Limb (tissue), 2 donors: ENCODE measurements at regions not wholly inside any gene's neighbourhood (a gene's known extent, or its start where the extent isn't known, plus 50 kb on each side); places are given as distances from the start of the nearest gene placed in this dataset.
"Not testable (repeated sequence)": the region's sequence is repeated elsewhere in the genome, so short reads cannot be mapped to it uniquely, and the experiment has no call there.

Experiments
- DNase-seq, 2 donors: peaks; one replicate each; pipeline ENCODE4 v3.0.0-alpha.2; 2016; ENCODE audit errors: extremely low spot score in 2 of 2

- DNase-seq: not testable (repeated sequence)
These were observed 699.2 kb upstream of the TMEFF2 start for GRCh38 chr2:192893976-192894375.

DNA sequence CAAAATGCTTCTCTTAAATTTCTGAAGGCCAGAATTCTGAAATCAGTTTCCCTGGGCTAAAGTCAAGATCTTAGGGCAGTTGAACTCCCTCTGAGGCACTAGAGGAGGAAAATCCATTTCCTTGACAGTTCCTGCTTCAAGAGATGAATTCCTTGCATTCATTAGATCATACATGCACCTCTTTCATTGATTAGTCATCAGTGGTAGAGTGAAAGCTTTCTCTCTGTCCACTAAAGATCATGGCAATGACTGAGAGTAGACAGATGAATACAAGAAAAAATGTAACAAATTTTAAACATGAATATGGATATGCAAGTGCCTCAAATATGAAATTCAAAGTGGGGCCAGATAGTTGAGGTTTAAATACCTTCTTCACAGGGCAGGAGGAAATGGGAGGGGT is 693.4 kb upstream of the TMEFF2 start:
- no peak for DNase-seq

GRCh38 chr2:192887337-192887736 is 692.6 kb upstream of the TMEFF2 start:
- no peak for DNase-seq

GRCh38 chr2:192886636-192887035 is 691.9 kb upstream of the TMEFF2 start:
- DNase-seq: no peak

DNA sequence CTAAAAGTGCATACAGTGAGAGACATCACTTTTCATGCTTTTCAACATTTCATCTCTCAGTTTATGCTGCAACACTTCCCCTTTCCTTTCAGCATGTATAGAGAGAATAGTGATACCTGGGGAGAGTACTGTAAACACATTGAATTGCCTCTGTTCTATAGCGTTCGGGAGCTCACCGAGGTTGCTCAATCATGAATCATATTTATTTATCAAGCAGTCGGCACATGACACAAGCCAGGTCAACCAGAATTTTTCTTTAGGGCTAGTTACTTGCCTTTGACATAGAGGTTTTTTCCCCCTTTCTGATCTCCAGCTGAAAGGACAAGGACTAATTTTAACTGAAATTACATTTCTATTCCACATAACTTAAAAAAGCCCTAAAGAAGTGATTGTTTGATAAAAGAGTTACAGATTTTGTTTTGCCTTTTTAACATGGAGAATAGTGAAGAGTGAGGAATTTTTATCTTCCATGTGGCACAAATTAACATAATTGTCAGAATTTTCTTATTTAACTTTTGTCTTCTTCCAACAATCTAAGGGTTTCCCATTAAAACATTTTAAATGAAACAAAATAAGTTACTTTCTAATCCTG is 690.9 kb upstream of the TMEFF2 start:
- DNase-seq: no peak

GRCh38 chr2:192877159-192877558 is 682.4 kb upstream of the TMEFF2 start:
- DNase-seq: no peak

GRCh38 chr2:192876698-192877097 is 682.0 kb upstream of the TMEFF2 start:
- DNase-seq: no peak

DNA sequence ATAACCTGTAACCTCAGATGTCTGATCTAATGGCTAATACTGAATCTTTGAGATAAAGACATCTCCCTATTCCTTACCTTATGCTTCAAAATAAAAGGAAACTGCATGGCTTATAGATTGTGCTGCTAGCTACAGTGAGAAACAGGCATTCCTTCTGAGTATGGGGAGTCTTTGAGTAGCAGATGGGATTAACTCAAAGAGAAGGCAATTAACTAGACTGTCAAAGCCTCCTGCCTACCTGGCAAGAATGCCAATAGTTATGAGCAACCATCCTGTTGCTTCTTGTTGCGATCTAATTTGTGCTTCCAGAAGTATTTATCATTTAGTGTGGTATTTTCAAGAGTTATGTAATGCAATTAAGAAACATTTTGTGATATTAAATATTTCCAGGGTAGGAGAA is 660.0 kb upstream of the TMEFF2 start:
- no peak for DNase-seq

- no peak for DNase-seq
These were observed 659.3 kb upstream of the TMEFF2 start for GRCh38 chr2:192854031-192854430.

- no peak for DNase-seq
These were observed 634.2 kb upstream of the TMEFF2 start for GRCh38 chr2:192828947-192829346.

DNA sequence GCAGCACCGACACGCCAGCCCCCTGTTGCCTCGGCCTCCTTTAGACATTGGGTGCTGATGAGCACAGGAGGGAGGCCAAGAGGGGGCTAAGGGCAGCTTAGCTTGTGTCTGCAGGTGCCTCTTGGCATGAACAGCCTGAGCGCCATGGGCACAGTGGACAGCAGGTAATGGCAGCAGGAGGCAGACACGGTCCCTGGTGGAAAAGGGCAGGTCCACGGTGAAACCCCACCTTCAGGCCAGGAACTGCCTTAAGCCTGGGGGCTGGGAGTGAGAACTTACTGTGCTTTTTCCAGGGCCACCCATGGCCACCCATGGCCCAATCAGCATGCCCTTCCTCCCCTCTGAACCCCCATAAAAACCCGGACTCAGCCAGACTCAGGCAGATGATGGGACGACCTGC is 633.4 kb upstream of the TMEFF2 start:
- DNase-seq: no peak

- DNase-seq: no peak
These were observed 633.0 kb upstream of the TMEFF2 start for GRCh38 chr2:192827735-192828134.

GRCh38 chr2:192814376-192814775 is 619.6 kb upstream of the TMEFF2 start:
- no peak for DNase-seq

- DNase-seq: no peak
These were observed 618.6 kb upstream of the TMEFF2 start for GRCh38 chr2:192813341-192813740.

- DNase-seq: no peak
These were observed 614.4 kb upstream of the TMEFF2 start for GRCh38 chr2:192809173-192809572.

DNA sequence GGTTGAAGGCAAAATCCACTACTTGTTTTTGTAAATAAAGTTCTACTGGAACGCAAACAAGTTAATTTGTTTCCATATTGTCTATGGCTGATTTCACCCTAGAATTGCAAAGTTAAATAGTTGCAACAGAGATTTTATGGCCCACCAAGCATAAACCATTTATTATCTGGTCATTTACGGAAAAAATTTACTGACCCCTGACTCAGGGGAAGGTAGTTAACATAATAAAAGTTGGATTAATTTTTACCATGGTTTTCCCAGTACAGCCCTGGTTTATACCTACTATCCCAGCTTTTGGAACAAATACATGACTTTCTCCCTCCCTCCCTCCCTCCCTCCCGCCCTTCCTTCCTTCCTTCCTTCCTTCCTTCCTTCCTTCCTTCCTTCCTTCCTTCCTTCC is 588.9 kb upstream of the TMEFF2 start:
- no peak for DNase-seq

DNA sequence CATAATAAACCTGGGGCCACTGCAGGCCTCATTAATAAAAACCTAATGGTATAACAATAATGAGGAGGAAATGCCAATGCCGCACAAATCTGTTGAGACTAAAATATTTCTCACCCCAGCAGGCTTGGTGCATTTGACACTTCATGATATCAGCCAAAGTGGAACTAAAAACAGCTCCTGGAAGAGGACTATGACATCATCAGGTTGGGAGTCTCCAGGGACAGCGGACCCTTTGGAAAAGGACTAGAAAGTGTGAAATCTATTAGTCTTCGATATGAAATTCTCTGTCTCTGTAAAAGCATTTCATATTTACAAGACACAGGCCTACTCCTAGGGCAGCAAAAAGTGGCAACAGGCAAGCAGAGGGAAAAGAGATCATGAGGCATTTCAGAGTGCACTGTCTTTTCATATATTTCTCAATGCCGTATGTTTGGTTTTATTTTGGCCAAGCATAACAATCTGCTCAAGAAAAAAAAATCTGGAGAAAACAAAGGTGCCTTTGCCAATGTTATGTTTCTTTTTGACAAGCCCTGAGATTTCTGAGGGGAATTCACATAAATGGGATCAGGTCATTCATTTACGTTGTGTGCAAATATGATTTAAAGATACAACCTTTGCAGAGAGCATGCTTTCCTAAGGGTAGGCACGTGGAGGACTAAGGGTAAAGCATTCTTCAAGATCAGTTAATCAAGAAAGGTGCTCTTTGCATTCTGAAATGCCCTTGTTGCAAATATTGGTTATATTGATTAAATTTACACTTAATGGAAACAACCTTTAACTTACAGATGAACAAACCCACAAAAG is 580.9 kb upstream of the TMEFF2 start:
- DNase-seq: no peak

- DNase-seq: no peak
These were observed 580.3 kb upstream of the TMEFF2 start for GRCh38 chr2:192775011-192775410.

DNA sequence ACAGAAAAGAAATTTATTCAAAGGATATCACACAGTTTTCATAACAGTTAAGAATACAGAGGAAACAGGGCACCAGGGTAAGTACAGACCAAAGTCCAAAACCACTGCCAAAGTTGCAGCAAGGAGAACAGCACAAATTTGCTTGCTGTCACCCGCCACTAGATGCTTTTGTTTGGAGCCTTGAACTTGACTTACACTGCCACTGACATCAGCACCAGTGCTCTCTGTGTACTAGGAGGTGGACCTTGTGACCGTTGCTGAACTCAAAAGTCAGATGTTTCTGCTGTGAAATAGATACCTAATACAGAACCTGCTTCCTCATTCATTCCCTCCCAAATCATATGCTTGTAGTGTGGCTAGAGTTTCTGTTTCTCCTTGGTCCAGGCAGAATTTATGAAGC is 578.3 kb upstream of the TMEFF2 start:
- DNase-seq: no peak

- DNase-seq: no peak
These were observed 555.0 kb upstream of the TMEFF2 start for GRCh38 chr2:192749611-192750200.

- DNase-seq: no peak
These were observed 547.2 kb upstream of the TMEFF2 start for GRCh38 chr2:192741889-192742288.

DNA sequence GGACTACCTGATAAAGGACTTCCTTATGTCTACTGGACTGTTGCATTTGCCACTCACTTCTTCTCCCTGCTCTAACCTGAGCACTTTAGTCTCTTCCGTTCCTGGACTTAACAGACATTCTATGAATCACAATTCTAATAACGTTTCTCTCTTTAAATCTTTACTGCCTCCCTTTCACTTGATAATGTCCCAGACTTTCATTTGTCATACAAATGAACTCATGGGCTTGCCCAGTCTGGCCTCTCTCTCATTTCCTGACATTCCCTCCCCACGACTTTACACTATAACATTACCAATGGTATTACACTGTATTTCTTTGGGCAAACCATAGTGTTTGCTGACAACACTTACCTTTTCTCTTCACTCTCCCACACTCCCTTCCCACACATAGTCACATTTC is 540.7 kb upstream of the TMEFF2 start:
- no peak for DNase-seq

GRCh38 chr2:192729369-192729768 is 534.6 kb upstream of the TMEFF2 start:
- no peak for DNase-seq
